Fibroblast of skin of right biceps (primary cell): ENCODE measurements at regions not wholly inside any gene's neighbourhood (a gene's known extent, or its start where the extent isn't known, plus 50 kb on each side); places are given as distances from the start of the nearest gene placed in this dataset.

ENCODE experiments used
- DNase-seq: peaks from one replicate; pipeline ENCODE4 v3.0.0-alpha.2; 2013

DNA sequence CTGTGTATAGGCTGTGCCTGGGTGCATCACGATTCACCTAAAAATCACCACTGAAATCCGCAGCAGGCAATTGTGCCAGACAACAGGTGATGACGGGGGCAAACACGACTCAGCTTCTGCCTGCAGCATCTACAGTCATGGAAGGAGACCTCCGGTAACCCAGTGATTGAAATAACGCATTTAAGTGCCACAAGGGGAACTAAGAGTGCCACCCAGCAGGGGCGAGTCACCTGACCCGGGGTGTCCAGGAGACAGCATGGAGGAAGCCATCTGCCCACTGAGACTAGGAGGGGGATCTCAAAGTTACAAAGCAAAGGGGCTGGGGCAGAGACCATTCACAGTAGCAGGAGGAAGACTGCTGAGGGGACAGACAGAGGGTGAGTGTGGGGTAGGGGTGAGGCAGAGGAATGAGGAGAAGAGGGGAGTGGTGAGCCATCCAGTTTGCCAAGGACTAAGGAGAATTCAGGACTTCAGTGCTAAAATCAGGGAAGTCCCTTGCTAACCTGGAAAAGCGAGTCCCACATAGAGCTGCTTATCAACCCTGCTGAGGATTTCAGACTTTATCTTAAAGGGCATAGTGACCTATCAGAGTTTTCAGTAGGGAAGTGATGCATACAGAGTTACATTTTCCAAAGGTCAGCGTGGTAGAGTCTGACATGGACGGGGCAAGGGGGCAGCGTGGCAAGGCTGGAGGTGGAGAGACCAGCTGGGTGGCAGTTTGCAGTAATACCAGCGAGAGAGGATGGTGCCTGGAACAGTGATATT, 256.7 kb upstream of the HES1 start:
- no peak for DNase-seq

DNA sequence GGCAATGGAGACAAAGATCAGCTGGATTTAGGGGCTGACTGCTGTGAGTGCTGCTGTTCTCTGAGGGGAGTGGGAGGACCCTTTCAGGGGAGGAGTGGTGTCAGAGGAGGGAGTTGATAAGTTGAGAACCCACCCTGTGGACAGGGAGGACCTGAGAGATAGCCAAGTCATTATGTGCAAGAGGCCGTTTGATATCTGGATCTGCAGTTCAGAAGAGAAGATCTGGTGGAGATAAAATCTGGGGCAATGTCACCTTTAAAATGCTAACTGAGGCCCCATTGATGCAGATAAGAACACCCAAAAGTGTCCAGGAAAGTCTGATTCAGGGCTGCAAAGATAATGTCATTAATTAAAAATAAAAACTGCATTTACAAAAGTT, 256.1 kb upstream of the HES1 start:
- DNase-seq: no peak

GRCh38 chr3:193882091-193882490, 253.9 kb upstream of the HES1 start:
- no peak for DNase-seq

DNA sequence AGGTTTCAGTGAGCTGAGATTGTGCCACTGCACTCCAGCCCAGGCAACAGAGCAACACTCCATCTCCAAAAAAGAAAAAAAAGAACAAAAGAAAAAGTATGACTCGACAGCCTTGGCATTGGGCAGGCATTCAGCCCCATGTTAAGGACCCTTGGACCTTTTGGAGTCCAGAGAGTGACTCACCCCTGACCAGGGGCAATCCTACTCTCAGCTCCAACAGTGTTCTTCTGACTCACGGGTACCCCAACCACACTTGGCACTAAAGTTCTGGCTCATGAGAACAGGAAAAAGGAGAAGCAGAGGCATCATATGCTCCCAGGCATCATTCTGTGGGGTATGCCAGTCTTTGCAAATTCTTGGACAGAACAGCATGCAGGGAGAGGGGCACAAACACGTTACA, 252.4 kb upstream of the HES1 start:
- no peak for DNase-seq

DNA sequence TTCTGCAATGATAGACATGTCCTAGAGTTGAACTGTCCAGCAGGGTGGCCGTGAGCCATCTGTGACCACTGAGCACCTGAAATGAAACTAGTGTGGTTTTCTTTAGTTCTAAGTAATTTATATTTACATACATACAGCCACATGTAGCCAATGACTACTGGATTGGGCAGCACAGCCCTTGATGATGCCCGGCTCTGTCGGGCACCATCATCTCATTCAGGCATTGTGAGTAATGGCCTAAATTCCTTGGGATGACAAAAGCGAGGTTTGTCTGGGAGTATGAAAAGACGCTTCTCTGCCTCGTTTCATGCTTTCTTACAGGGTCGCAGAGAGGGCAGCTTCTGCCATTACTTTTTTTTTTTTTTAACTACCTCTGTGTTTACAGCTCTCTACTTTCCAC, 251.9 kb upstream of the HES1 start:
- DNase-seq: no peak

GRCh38 chr3:193884652-193885051, 251.3 kb upstream of the HES1 start:
- DNase-seq: no peak

DNA sequence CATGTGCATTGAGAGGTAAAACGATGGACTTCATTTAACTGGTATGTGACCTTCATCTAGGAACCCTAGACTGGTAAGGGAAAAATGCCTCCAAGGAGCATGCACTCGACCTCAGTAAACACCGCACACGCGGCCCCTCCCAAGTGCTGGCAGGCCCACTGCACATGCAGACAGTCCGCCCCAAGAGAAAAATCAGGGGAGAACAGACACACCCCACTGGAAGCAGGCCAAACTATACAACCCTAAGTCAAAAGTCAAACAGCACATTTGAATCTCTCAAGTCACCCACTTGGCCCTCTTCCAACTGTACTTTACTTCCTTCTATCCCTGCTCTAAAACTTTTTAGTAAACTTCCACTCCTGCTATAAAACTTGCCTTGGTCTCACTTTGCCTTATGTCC, 250.1 kb upstream of the HES1 start:
- no peak for DNase-seq

DNA sequence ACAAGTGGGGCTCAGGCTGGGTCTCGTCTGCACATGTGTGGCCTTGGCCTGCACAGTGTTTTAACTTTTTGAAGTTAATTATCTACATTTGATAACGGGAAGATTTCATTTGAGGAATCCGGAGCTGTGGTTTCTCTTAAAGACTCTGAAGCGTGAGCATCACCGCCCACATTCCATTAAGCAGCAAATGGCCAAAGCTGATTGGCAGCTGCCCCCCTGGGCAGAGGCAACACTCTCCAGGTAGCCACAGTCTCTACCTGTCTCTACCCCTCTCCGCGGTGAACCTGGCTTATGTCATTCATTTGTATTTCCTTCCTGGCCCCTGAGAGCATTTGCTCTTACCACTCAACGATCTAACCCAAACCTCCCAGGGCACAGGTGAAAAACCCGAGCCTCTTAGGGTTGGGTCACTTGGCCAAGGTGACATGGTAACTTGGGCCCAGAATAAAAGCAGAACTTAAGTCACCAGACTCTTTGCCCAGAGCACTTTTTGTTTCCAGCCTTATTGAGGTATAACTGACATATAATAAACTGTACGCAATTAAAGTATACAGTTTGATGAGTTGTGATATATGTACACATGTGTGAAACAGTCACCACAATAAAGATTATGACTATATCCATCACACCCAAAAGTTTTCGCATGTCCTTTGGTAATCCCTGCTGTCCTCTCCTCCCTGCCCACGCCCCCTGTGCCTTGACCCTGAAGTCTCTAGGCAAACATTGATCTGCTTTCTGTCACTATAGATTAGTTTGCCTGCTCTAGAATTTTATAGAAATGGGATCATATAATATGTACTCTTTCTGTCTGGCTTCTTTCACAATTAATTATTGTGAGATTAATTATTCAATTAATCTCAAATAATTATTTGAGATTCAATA, 245.7 kb upstream of the HES1 start:
- no peak for DNase-seq

DNA sequence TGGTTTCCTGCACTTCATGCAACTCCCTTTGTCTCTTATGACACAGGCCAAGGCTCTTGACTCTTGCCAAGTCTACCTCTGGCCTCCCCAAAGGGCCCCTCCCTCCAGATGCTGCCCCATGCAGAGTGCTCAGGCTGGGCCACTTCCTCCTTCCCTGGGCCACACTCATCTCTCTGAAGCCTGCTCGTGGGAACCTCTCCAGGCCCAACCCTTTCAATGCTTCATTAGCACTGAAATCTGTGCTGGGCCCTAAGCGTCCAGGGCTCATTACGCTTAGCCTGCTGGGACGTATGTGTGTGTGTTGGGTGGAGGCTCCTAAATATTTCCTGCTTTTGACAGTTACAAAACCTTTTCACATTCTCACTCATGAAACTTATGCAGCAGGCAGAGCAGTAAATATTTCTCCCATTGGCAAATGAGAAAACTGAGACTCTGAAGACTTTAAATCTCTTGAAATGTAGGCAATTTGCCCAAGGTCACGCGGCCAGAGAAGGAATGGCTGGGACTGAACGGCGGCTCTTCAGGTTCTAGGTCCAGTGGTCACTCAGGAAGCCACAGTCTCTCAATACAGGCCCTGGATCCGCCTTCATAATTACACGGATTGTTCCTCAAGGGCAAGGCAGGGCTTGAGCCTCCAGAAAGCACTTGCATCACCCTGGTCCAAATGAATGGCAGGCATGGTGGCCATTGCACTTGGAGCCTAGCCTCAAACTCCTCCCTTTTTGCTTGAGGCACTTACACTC, 241.7 kb upstream of the HES1 start:
- DNase-seq: peak; percentile 19

DNA sequence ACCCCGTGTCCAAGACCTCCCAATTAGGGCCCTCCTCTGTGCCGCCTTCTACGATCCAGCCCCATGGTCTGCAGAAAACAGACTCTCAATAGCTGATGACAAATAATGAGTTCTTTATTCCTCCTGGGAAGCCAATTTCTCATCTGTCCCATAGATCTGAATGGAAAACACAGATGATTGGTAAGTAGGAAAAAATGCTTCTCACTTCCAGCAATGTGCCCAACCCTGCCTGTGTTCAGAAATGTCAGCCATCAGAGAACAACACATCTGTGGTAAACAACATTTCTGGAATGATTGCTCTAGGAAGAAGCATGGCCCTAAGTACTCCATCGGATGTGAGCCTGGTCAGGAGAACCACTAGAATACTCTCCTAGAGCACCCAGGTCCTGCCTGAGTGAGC, 240.5 kb upstream of the HES1 start:
- DNase-seq: no peak

- no peak for DNase-seq
Observed at GRCh38 chr3:193896419-193896818, 239.5 kb upstream of the HES1 start.

GRCh38 chr3:193897288-193897687, 238.7 kb upstream of the HES1 start:
- no peak for DNase-seq

DNA sequence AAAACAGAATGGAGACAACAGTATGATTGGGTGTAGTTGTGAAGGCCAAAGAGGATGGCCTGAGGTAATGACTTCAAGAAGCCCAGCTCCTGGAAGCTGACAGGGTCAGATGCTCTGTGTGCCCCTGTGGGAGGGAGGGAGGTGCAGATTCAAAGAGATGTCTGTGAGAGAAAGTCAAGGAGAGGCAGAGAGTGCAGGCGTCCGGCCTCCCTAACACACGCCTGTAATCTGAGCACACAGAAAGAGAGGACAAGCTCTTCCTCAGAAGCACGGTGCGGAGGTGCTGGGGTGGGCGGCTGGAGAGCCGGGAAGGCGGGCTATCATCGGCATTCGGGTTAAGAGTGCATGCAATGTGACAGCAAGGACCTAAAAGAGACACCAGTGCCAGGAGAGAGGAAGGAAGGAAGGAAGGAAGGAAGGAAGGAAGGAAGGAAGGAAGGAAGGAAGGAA, 238.2 kb upstream of the HES1 start:
- DNase-seq: no peak

DNA sequence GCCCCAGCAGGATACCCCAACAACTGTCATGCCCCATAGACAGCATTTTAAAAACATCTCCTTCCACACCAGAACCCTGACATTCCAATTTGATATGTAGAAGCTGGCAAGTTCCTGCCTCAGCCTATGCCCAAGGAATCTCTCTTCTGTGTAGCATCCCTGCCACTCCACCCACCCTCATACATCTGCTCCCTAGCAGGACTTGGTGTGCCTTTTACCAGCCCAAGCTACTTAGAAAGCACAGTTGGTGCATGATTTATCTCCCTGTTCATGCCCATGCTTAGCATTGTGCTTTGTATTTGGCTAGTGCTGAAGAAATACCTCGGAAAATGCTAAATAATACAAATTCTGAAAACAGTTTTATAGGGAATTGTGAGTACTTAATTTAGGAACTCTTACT, 236.9 kb upstream of the HES1 start:
- no peak for DNase-seq

DNA sequence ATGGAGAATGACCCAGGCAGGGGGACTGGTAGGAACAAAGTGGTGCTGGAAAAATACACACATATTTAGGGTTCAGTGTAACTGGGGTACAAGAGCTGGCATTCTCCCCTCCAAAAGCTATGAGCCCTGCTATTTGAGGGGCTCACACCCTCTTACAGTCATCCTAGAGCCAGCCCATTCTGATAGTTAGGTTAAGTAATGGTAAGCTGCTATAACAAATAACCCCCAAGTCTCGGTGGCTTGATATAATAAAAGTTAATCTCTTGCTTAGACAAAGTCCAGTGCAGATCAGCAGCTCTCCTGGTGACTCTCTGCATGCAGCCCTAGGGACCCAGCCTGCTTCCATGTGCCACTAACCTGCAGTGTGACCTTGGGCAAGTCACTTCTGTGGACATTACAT, 234.9 kb upstream of the HES1 start:
- no peak for DNase-seq

DNA sequence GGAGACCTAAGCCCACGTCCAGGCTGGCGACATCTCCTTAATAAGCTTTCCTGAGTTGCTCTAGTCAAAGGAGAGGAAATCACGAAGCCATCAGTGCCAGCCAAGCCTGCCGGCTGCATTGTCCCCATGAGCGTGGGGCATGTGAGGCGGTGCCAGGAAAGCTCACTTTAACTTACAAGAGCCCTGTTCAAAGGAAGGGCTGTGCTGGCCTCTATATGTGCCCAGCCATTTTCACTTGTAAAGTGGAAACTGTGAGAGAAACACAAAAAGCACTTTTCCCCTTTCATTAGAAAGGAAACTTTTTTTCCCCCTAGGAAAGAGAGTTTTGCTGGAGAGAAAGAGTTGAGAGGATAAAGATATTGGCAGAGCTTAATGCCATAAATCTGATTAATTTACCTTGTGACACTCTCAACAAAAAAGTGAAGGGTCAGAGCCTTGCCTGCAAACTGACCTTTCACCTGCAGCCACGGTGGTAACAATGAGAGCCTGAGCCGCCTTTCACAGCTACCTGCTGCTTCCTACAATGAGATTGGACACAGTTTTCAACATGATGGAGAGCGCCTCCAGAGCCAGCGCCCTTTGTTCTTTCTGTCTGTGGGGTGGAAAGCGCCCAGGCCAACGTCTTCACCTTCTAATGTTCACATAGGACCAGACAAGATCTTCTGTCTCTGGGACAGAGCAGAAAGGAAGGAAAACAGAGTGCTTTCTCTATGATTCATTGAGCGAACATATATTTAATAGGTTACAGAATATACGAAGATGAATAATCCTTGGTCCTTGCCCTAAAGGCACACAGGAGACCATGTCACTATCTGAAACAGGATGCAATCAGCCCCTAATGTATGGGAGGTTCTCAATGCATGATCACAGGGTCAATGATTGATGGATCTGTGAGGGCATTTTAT, 233.1 kb upstream of the HES1 start:
- DNase-seq: no peak

GRCh38 chr3:193903512-193903817, 232.5 kb upstream of the HES1 start:
- DNase-seq: no peak

DNA sequence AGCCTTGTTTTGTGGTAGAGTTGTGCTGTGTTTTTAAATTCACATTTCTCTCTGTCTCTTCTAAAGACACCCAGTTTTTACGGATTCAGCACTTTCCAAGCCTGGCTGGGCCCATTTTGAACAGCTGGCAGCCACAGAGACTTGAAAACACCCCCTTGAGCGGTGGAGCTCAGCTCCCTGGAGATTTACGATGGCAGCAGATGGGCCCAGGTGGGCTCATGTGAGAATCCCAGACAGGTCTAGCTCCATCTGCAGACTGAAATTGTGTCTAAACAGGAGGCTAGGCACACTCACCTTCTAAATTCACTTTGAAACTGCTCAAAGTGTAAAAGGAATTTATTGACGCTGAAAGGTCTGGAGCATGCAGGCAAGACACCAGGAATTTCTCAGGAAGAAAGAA, 232.0 kb upstream of the HES1 start:
- DNase-seq: no peak

DNA sequence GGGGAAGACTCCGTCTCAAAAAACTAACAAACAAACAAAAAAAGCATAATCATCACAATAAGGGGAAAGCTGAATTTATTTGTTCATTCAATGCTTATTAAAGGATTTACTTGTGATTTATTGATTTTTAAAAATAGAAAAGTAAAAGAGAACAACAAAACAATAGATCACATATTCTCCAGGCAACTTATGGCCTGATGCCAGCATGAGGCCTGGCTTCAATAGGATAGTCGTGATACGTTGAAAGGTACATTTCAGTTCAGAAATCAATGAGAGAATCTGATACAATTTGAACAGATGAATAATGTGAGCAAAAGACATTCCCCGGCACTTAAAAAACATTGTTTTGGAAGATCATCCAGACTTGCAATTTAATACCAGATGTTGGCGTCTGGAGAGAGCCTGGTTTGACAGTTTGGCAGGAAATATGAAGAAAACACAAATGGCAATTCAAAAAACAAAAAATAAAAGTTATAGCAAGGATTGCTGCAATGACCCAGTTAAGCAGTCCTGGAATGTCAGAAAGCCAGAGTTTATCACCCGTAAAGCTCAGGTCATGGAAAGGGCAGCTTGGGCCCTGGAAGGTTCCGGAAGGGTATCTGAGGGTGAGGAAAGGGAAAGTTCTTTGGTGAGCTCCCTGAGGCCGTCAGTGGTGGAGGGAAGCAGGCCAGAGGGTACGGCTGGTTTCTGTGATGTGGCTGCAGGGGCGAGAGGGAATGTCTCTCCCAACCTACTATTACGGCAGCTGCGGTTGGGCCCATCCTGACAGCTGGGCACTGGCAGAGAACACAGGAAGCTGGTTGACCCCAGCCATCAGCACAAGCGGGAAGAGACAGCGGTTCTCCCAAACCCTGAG, 230.2 kb upstream of the HES1 start:
- DNase-seq: no peak

GRCh38 chr3:193906849-193907410, 229.0 kb upstream of the HES1 start:
- no peak for DNase-seq

- no peak for DNase-seq
Observed at GRCh38 chr3:193908181-193908744, 227.7 kb upstream of the HES1 start.
